Gastroesophageal sphincter (tissue), 3 donors: ENCODE measurements at regions not wholly inside any gene's neighbourhood (a gene's known extent, or its start where the extent isn't known, plus 50 kb on each side); places are given as distances from the start of the nearest gene placed in this dataset.

Experiments
- EP300 ChIP-seq: sonication (generic); formaldehyde crosslinking; IDR thresholded peaks from one replicate; pipeline ENCODE4 v1.6.1; 2017; ENCODE audit warnings: antibody characterized with exemption, mild to moderate bottlenecking
- POLR2A ChIP-seq, 2 donors: fragments of 450-650 bp; IDR thresholded peaks; one replicate each; pipeline ENCODE4 v1.6.1; 2017; ENCODE audit warnings: antibody characterized with exemption in 2 of 2, mild to moderate bottlenecking in 2 of 2, moderate library complexity in 1 of 2
- POLR2AphosphoS5 ChIP-seq: sonication (generic); formaldehyde crosslinking; IDR thresholded peaks from one replicate; pipeline ENCODE4 v1.6.1; 2017; ENCODE audit warnings: antibody characterized with exemption
- TF ChIP-seq, protein P1 (sequence below), 4 experiments: fragments of 200-600 bp in 2 of 4; fragments of 450-650 bp in 2 of 4; sonication (generic) in 1 of 4; IDR thresholded peaks; one replicate each; pipeline ENCODE4 v1.5.1; 2017 to 2019; ENCODE audit warnings: antibody characterized with exemption in 4 of 4, mild to moderate bottlenecking in 2 of 4, moderate library complexity in 2 of 4

DNA sequence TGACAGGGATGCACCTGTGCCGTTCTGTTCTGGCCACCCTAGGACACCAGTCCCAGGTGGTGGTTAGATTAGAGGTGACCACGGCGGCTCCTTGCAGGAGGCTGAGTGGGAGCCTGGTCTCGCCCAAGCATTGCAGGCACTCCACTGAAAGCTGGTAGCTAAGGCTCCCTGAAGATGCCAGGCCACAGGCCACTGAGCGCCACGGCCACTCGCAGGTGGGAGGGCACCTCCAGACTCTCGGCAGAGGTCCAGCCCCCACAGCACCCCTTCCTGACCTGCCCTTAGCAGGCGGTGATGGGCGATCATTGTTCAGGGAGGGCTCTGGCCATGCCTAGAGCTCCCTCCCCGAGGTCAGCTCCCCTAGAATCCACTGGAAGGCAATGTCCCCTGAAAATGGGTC lies 1270.2 kb downstream of the BRD1 start:
- TF ChIP-seq, protein P1, sequence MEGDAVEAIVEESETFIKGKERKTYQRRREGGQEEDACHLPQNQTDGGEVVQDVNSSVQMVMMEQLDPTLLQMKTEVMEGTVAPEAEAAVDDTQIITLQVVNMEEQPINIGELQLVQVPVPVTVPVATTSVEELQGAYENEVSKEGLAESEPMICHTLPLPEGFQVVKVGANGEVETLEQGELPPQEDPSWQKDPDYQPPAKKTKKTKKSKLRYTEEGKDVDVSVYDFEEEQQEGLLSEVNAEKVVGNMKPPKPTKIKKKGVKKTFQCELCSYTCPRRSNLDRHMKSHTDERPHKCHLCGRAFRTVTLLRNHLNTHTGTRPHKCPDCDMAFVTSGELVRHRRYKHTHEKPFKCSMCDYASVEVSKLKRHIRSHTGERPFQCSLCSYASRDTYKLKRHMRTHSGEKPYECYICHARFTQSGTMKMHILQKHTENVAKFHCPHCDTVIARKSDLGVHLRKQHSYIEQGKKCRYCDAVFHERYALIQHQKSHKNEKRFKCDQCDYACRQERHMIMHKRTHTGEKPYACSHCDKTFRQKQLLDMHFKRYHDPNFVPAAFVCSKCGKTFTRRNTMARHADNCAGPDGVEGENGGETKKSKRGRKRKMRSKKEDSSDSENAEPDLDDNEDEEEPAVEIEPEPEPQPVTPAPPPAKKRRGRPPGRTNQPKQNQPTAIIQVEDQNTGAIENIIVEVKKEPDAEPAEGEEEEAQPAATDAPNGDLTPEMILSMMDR (IDR thresholded peaks at IDR 0.05): no peak
- TF ChIP-seq EP300 (no peak), POLR2A (IDR thresholded peaks at IDR 0.05) (no peak), POLR2AphosphoS5 (no peak)
